Karpas-422 (cell line): ENCODE measurements at regions not wholly inside any gene's neighbourhood (a gene's known extent, or its start where the extent isn't known, plus 50 kb on each side); places are given as distances from the start of the nearest gene placed in this dataset.
"Not testable (repeated sequence)": the region's sequence is repeated elsewhere in the genome, so short reads cannot be mapped to it uniquely, and the experiment has no call there.

Source experiments
- DNase-seq: peaks from one replicate; pipeline ENCODE4 v3.0.0-alpha.2; 2015
- H2AFZ ChIP-seq: fragments of 200-600 bp; sonication (generic); 2 replicates; pipeline ENCODE4 v1.6.1; 2014; ENCODE audit warnings: antibody characterized with exemption, low read length, mixed read lengths
- H3K27ac ChIP-seq: fragments of 200-600 bp; sonication (generic); 2 replicates; pipeline ENCODE4 v1.5.1; 2014; ENCODE audit warnings: mild to moderate bottlenecking, low read length, moderate library complexity
- H3K27me3 ChIP-seq: fragments of 200-600 bp; sonication (generic); 2 replicates; pipeline ENCODE4 v1.6.1; 2014; ENCODE audit warnings: low read length, mixed read lengths
- H3K36me3 ChIP-seq: fragments of 200-600 bp; sonication (generic); 2 replicates; pipeline ENCODE4 v1.6.1; 2014; ENCODE audit warnings: low read length, mixed read lengths; ENCODE audit not compliant: insufficient read depth
- H3K4me1 ChIP-seq: fragments of 200-600 bp; sonication (generic); 2 replicates; pipeline ENCODE4 v1.6.1; 2014; ENCODE audit warnings: mild to moderate bottlenecking, low read length, mixed read lengths
- H3K4me2 ChIP-seq: fragments of 200-600 bp; sonication (generic); 2 replicates; pipeline ENCODE4 v1.6.1; 2014; ENCODE audit warnings: low read length, low read depth, mild to moderate bottlenecking; ENCODE audit not compliant: poor library complexity, severe bottlenecking
- H3K4me3 ChIP-seq: fragments of 200-600 bp; sonication (generic); 2 replicates; pipeline ENCODE4 v1.5.1; 2014; ENCODE audit warnings: mild to moderate bottlenecking, antibody characterized with exemption, low read length, mixed read lengths
- H3K79me2 ChIP-seq: fragments of 200-600 bp; sonication (generic); 2 replicates; pipeline ENCODE4 v1.6.1; 2014; ENCODE audit warnings: mild to moderate bottlenecking, low read length, mixed read lengths
- H3K9ac ChIP-seq: fragments of 200-600 bp; sonication (generic); 2 replicates; pipeline ENCODE4 v1.6.0; 2014; ENCODE audit warnings: low read length
- H3K9me2 ChIP-seq: fragments of 200-600 bp; sonication (generic), shearing (Covaris generic); replicated peaks from 2 replicates; pipeline ENCODE4 v1.6.0; 2014; ENCODE audit warnings: mild to moderate bottlenecking, low read length, moderate library complexity; ENCODE audit not compliant: insufficient read depth
- H3K9me3 ChIP-seq: fragments of 300-700, 200-600 bp; sonication (generic); 2 replicates; pipeline ENCODE4 v1.6.1; 2014; ENCODE audit warnings: low read length, mixed read lengths
- H4K20me1 ChIP-seq: fragments of 200-600 bp; sonication (generic); 2 replicates; pipeline ENCODE4 v1.6.1; 2014; ENCODE audit warnings: mild to moderate bottlenecking, antibody characterized with exemption, low read length, low read depth; ENCODE audit not compliant: insufficient read depth

GRCh38 chr2:188693771-188694170, 280.4 kb upstream of the COL3A1 start:
- Histone ChIP-seq H3K4me3 (no peak overlapping the region), H2AFZ (no peak overlapping the region), H3K9me3 (peaks cover 19% of the 10 kb centered on the region), H3K79me2 (no peaks in the 10 kb centered on the region), H3K9me2 (no peaks in the 10 kb centered on the region), H4K20me1 (no peaks in the 10 kb centered on the region), H3K27me3 (no peaks in the 10 kb centered on the region), H3K9ac (no peak overlapping the region), H3K27ac (no peak overlapping the region), H3K4me2 (no peak overlapping the region), H3K36me3 (no peaks in the 10 kb centered on the region), H3K4me1 (no peaks in the 10 kb centered on the region)
- DNase-seq, result no peak

- H3K4me3 ChIP-seq, result no peak overlapping the region
- no peak overlapping the region for H3K4me2 ChIP-seq
- H2AFZ ChIP-seq, result no peak overlapping the region
- H3K27me3 ChIP-seq, result no peaks in the 10 kb centered on the region
- H3K36me3 ChIP-seq, result no peaks in the 10 kb centered on the region
- no peaks in the 10 kb centered on the region for H3K4me1 ChIP-seq
- peaks cover 23% of the 10 kb centered on the region for H3K9me3 ChIP-seq
- no peaks in the 10 kb centered on the region for H4K20me1 ChIP-seq
- H3K9ac ChIP-seq, result no peak overlapping the region
- no peaks in the 10 kb centered on the region for H3K9me2 ChIP-seq
- H3K27ac ChIP-seq, result no peak overlapping the region
- no peaks in the 10 kb centered on the region for H3K79me2 ChIP-seq
- DNase-seq, result no peak
Observed at GRCh38 chr2:188695953-188696352, 278.2 kb upstream of the COL3A1 start.

GRCh38 chr2:188698151-188698550, 276.0 kb upstream of the COL3A1 start:
- H3K79me2 ChIP-seq, H3K4me2 ChIP-seq, H4K20me1 ChIP-seq, H3K9ac ChIP-seq, H3K36me3 ChIP-seq, H3K9me2 ChIP-seq, H3K27me3 ChIP-seq, H3K4me3 ChIP-seq, H3K4me1 ChIP-seq, H2AFZ ChIP-seq, H3K27ac ChIP-seq, DNase-seq: not testable (repeated sequence)
- H3K9me3 ChIP-seq, result peaks cover 20% of the 10 kb centered on the region

GRCh38 chr2:188701836-188702235, 272.3 kb upstream of the COL3A1 start:
- Histone ChIP-seq H3K9ac (no peak overlapping the region), H3K9me2 (no peaks in the 10 kb centered on the region), H3K4me2 (no peak overlapping the region), H3K4me1 (no peaks in the 10 kb centered on the region), H3K27ac (no peak overlapping the region), H3K4me3 (no peak overlapping the region), H3K27me3 (no peaks in the 10 kb centered on the region), H4K20me1 (no peaks in the 10 kb centered on the region), H2AFZ (no peak overlapping the region), H3K9me3 (peaks cover 7% of the 10 kb centered on the region; the same call in 1 of the 2 replicates), H3K36me3 (no peaks in the 10 kb centered on the region), H3K79me2 (no peaks in the 10 kb centered on the region)
- no peak for DNase-seq

- no peaks in the 10 kb centered on the region for H4K20me1 ChIP-seq
- no peaks in the 10 kb centered on the region for H3K36me3 ChIP-seq
- H3K9ac ChIP-seq, result no peak overlapping the region
- no peak for DNase-seq
- no peak overlapping the region for H3K4me3 ChIP-seq
- H3K27ac ChIP-seq, result no peak overlapping the region
- H2AFZ ChIP-seq, result no peak overlapping the region
- H3K4me1 ChIP-seq, result no peaks in the 10 kb centered on the region
- no peaks in the 10 kb centered on the region for H3K79me2 ChIP-seq
- H3K9me3 ChIP-seq, result peaks cover 7% of the 10 kb centered on the region; the same call in 1 of the 2 replicates
- no peak overlapping the region for H3K4me2 ChIP-seq
- no peaks in the 10 kb centered on the region for H3K9me2 ChIP-seq
- no peaks in the 10 kb centered on the region for H3K27me3 ChIP-seq
Observed at GRCh38 chr2:188705191-188705590, 269.0 kb upstream of the COL3A1 start.

- H3K79me2 ChIP-seq, result no peaks in the 10 kb centered on the region
- H3K9me3 ChIP-seq, result peaks cover 6% of the 10 kb centered on the region; the same call in 1 of the 2 replicates
- H2AFZ ChIP-seq, result no peak overlapping the region
- no peak for DNase-seq
- no peaks in the 10 kb centered on the region for H3K9me2 ChIP-seq
- H3K27me3 ChIP-seq, result no peaks in the 10 kb centered on the region
- H3K9ac ChIP-seq, result no peak overlapping the region
- no peaks in the 10 kb centered on the region for H3K4me1 ChIP-seq
- H3K36me3 ChIP-seq, result no peaks in the 10 kb centered on the region
- no peak overlapping the region for H3K27ac ChIP-seq
- H3K4me2 ChIP-seq, result no peak overlapping the region
- no peaks in the 10 kb centered on the region for H4K20me1 ChIP-seq
- no peak overlapping the region for H3K4me3 ChIP-seq
Observed at GRCh38 chr2:188713961-188714360, 260.2 kb upstream of the COL3A1 start.

GRCh38 chr2:188720811-188721605, 253.2 kb upstream of the COL3A1 start:
- Histone ChIP-seq H3K9ac (no peak overlapping the region), H3K27me3 (no peaks in the 10 kb centered on the region), H3K79me2 (no peaks in the 10 kb centered on the region), H2AFZ (no peak overlapping the region), H3K27ac (no peak overlapping the region), H3K4me1 (no peaks in the 10 kb centered on the region), H3K4me3 (no peak overlapping the region), H3K9me2 (no peaks in the 10 kb centered on the region), H3K9me3 (peaks cover 3% of the 10 kb centered on the region; the same call in 1 of the 2 replicates), H4K20me1 (no peaks in the 10 kb centered on the region), H3K4me2 (no peak overlapping the region), H3K36me3 (no peaks in the 10 kb centered on the region)
- DNase-seq, result no peak

GRCh38 chr2:188721784-188722183, 252.4 kb upstream of the COL3A1 start:
- Histone ChIP-seq H3K27ac (no peak overlapping the region), H3K4me3 (no peak overlapping the region), H4K20me1 (no peaks in the 10 kb centered on the region), H3K79me2 (no peaks in the 10 kb centered on the region), H3K36me3 (no peaks in the 10 kb centered on the region), H3K9me3 (no peaks in the 10 kb centered on the region; the same call in 1 of the 2 replicates), H3K4me2 (no peak overlapping the region), H3K27me3 (no peaks in the 10 kb centered on the region), H3K9ac (no peak overlapping the region), H3K4me1 (no peaks in the 10 kb centered on the region), H2AFZ (no peak overlapping the region), H3K9me2 (no peaks in the 10 kb centered on the region)
- DNase-seq, result no peak
